Kidney capillary endothelial cell (primary cell): ENCODE measurements at regions not wholly inside any gene's neighbourhood (a gene's known extent, or its start where the extent isn't known, plus 50 kb on each side); places are given as distances from the start of the nearest gene placed in this dataset.

ENCODE experiments used
- DNase-seq: peaks from one replicate; pipeline ENCODE4 v3.0.0-alpha.2; 2018; ENCODE audit warnings: low spot score

- DNase-seq, result no peak
Observed at GRCh38 chr9:78493166-78493742, 196.3 kb downstream of the PSAT1 start.

- no peak for DNase-seq
Observed at GRCh38 chr9:78502566-78502965, 205.6 kb downstream of the PSAT1 start.

- no peak for DNase-seq
Observed at GRCh38 chr9:78505546-78505945, 208.6 kb downstream of the PSAT1 start.

GRCh38 chr9:78507037-78507436 lies 210.1 kb downstream of the PSAT1 start:
- no peak for DNase-seq

GRCh38 chr9:78510035-78510434 lies 213.1 kb downstream of the PSAT1 start:
- DNase-seq, result no peak

GRCh38 chr9:78515108-78515507 lies 218.2 kb downstream of the PSAT1 start:
- no peak for DNase-seq

GRCh38 chr9:78519786-78520185 lies 222.9 kb downstream of the PSAT1 start:
- DNase-seq, result no peak

- no peak for DNase-seq
Observed at GRCh38 chr9:78521680-78522079, 224.8 kb downstream of the PSAT1 start.

GRCh38 chr9:78525986-78526560 lies 229.1 kb downstream of the PSAT1 start:
- DNase-seq, result no peak

- no peak for DNase-seq
Observed at GRCh38 chr9:78533500-78533899, 236.6 kb downstream of the PSAT1 start.

GRCh38 chr9:78539188-78539587 lies 242.3 kb downstream of the PSAT1 start:
- DNase-seq, result no peak

- DNase-seq, result no peak
Observed at GRCh38 chr9:78539904-78540303, 243.0 kb downstream of the PSAT1 start.

GRCh38 chr9:78541868-78542443 lies 245.0 kb downstream of the PSAT1 start:
- no peak for DNase-seq

- no peak for DNase-seq
Observed at GRCh38 chr9:78542491-78543181, 245.7 kb downstream of the PSAT1 start.

GRCh38 chr9:78543353-78543752 lies 246.4 kb downstream of the PSAT1 start:
- no peak for DNase-seq

GRCh38 chr9:78544230-78544629 lies 247.3 kb downstream of the PSAT1 start:
- DNase-seq, result no peak

- no peak for DNase-seq
Observed at GRCh38 chr9:78547831-78548230, 250.9 kb downstream of the PSAT1 start.

- no peak for DNase-seq
Observed at GRCh38 chr9:78548670-78549069, 251.7 kb downstream of the PSAT1 start.

- DNase-seq, result no peak
Observed at GRCh38 chr9:78549711-78550110, 252.8 kb downstream of the PSAT1 start.

GRCh38 chr9:78552802-78553201 lies 255.9 kb downstream of the PSAT1 start:
- DNase-seq, result no peak

GRCh38 chr9:78557540-78557939 lies 260.6 kb downstream of the PSAT1 start:
- no peak for DNase-seq

GRCh38 chr9:78559449-78559885 lies 262.5 kb downstream of the PSAT1 start:
- no peak for DNase-seq

GRCh38 chr9:78562021-78562420 lies 265.1 kb downstream of the PSAT1 start:
- no peak for DNase-seq
